HS-5 (cell line): ENCODE measurements at regions not wholly inside any gene's neighbourhood (a gene's known extent, or its start where the extent isn't known, plus 50 kb on each side); places are given as distances from the start of the nearest gene placed in this dataset.
"Not testable (repeated sequence)": the region's sequence is repeated elsewhere in the genome, so short reads cannot be mapped to it uniquely, and the experiment has no call there.

Experiments used
- DNase-seq: peaks from one replicate; pipeline ENCODE4 v3.0.0-alpha.2; 2012; ENCODE audit warnings: low read depth

GRCh38 chr2:185384822-185385560 is 353.6 kb upstream of the FSIP2 start:
- DNase-seq = no peak

GRCh38 chr2:185388226-185388625 is 350.4 kb upstream of the FSIP2 start:
- no peak for DNase-seq

- DNase-seq = no peak
Measured at GRCh38 chr2:185391543-185391942, 347.1 kb upstream of the FSIP2 start.

- no peak for DNase-seq
Measured at GRCh38 chr2:185393091-185393490, 345.5 kb upstream of the FSIP2 start.

GRCh38 chr2:185402474-185402873 is 336.1 kb upstream of the FSIP2 start:
- no peak for DNase-seq

GRCh38 chr2:185404578-185404977 is 334.0 kb upstream of the FSIP2 start:
- DNase-seq = no peak

- no peak for DNase-seq
Measured at GRCh38 chr2:185417111-185417510, 321.5 kb upstream of the FSIP2 start.

GRCh38 chr2:185417688-185418087 is 320.9 kb upstream of the FSIP2 start:
- DNase-seq = no peak

- DNase-seq = not testable (repeated sequence)
Measured at GRCh38 chr2:185424958-185425629, 313.5 kb upstream of the FSIP2 start.

- DNase-seq = no peak
Measured at GRCh38 chr2:185428000-185428399, 310.6 kb upstream of the FSIP2 start.

GRCh38 chr2:185433824-185434223 is 304.8 kb upstream of the FSIP2 start:
- DNase-seq = peak; percentile 73

GRCh38 chr2:185436787-185437372 is 301.7 kb upstream of the FSIP2 start:
- no peak for DNase-seq

GRCh38 chr2:185441486-185442005 is 297.1 kb upstream of the FSIP2 start:
- no peak for DNase-seq

GRCh38 chr2:185456517-185456916 is 282.1 kb upstream of the FSIP2 start:
- peak; percentile 74 for DNase-seq

- no peak for DNase-seq
Measured at GRCh38 chr2:185463481-185463880, 275.1 kb upstream of the FSIP2 start.

- no peak for DNase-seq
Measured at GRCh38 chr2:185466915-185467314, 271.7 kb upstream of the FSIP2 start.

- DNase-seq = no peak
Measured at GRCh38 chr2:185471441-185471840, 267.2 kb upstream of the FSIP2 start.

- no peak for DNase-seq
Measured at GRCh38 chr2:185472574-185472973, 266.0 kb upstream of the FSIP2 start.

GRCh38 chr2:185473838-185474237 is 264.8 kb upstream of the FSIP2 start:
- no peak for DNase-seq

GRCh38 chr2:185475914-185476313 is 262.7 kb upstream of the FSIP2 start:
- DNase-seq = no peak

GRCh38 chr2:185477452-185477851 is 261.2 kb upstream of the FSIP2 start:
- DNase-seq = no peak

GRCh38 chr2:185484602-185485001 is 254.0 kb upstream of the FSIP2 start:
- no peak for DNase-seq

GRCh38 chr2:185502351-185502750 is 236.3 kb upstream of the FSIP2 start:
- no peak for DNase-seq
